COR-L47 (cell line): ENCODE measurements at regions not wholly inside any gene's neighbourhood (a gene's known extent, or its start where the extent isn't known, plus 50 kb on each side); places are given as distances from the start of the nearest gene placed in this dataset.
A peak's percentile ranks its signal among the peaks of the same experiment; 100 is the strongest.
"Not testable (repeated sequence)": the region's sequence is repeated elsewhere in the genome, so short reads cannot be mapped to it uniquely, and the experiment has no call there.

ENCODE experiments used
- DNase-seq: peaks from one replicate; lab custom pipeline; 2025; lab: John Stamatoyannopoulos, UW

DNA sequence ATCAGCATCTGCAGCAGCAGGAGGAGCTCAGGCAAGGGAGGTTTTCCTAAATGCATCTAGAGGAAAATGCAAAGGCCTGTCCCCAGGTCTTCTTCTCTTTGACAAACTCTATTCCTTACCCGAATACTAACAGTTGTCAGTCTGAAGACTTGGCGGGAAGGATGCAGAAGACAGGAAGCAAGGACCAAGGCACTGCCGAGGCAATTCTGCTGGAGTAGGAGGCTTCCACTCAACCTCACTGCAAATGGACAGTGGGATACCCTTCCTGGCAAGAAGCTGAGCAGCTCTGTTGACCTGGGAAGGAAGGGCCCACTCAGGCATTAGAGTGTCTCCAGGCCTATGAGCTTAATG is 373.0 kb downstream of the CCSER2 start:
- no peak for DNase-seq

- DNase-seq = no peak
Observed at GRCh38 chr10:84704101-84704500, 375.7 kb downstream of the CCSER2 start.

DNA sequence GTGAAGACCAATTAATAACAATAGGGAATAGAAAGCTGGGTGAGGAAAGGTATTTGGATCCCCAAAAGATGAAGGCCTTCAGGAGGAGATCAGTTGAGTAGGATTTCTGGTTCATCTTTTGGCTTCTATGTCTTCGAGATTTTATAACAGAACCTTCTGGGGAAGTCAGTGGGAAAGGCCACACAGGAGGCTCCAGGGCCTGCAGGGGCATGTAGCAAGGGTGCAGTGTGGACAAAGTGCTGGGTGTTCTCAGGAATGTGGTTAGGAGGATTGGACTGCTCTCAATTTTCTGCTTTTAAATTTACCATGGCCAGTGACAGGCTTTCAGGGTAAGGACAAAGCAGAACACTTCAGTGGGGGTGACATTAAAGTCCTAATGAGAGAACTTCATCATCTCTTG is 378.0 kb downstream of the CCSER2 start:
- no peak for DNase-seq

GRCh38 chr10:84706875-84707274 is 378.5 kb downstream of the CCSER2 start:
- no peak for DNase-seq

GRCh38 chr10:84715911-84716310 is 387.5 kb downstream of the CCSER2 start:
- peak; percentile 12 for DNase-seq

- no peak for DNase-seq
Observed at GRCh38 chr10:84718877-84719616, 390.7 kb downstream of the CCSER2 start.

GRCh38 chr10:84719687-84720086 is 391.3 kb downstream of the CCSER2 start:
- no peak for DNase-seq

DNA sequence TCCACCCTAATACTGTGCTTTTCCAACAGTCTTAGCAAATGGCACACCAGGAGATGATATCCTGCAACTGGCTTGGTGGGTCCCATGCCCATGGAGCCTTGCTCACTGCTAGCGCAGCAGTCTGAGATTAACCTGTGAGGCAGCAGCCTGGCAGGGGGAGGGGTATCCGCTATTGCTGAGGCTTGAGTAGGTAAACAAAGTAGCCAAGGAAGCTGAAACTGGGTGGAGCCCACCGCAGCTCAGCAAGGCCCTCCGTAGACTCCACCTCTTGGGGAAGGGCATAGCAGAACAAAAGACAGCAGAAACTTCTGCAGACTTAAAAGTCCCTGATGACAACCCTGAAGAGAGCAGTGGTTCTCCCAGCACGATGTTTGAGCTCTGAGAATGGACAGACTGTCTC is 399.0 kb downstream of the CCSER2 start:
- DNase-seq = no peak

DNA sequence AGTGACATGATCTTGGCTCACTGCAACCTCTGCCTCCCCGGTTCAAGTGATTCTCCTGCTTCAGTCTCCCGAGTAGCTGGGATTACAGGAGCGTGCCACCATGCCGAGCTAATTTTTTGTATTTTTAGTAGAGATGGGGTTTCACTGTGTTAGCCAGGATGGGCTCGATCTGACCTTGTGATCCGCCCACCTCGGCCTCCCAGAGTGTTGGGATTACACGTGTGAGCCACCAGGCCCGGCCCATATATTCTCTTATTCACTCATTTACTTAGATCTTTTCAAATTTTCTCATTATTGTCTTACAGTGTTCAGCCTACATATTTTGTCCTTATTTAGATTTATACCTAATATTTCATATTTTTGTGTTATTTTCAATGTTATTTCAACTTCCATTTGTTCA is 410.7 kb downstream of the CCSER2 start:
- DNase-seq = not testable (repeated sequence)

- DNase-seq = no peak
Observed at GRCh38 chr10:84739641-84740040, 411.3 kb downstream of the CCSER2 start.

GRCh38 chr10:84743483-84743882 is 415.1 kb downstream of the CCSER2 start:
- DNase-seq = no peak

GRCh38 chr10:84755311-84755710 is 426.9 kb downstream of the CCSER2 start:
- no peak for DNase-seq

- DNase-seq = not testable (repeated sequence)
Observed at GRCh38 chr10:84756653-84757052, 428.3 kb downstream of the CCSER2 start.

- not testable (repeated sequence) for DNase-seq
Observed at GRCh38 chr10:84761994-84762614, 433.7 kb downstream of the CCSER2 start.

- DNase-seq = no peak
Observed at GRCh38 chr10:84762754-84763394, 434.5 kb downstream of the CCSER2 start.

GRCh38 chr10:84763965-84764364 is 435.6 kb downstream of the CCSER2 start:
- DNase-seq = no peak

DNA sequence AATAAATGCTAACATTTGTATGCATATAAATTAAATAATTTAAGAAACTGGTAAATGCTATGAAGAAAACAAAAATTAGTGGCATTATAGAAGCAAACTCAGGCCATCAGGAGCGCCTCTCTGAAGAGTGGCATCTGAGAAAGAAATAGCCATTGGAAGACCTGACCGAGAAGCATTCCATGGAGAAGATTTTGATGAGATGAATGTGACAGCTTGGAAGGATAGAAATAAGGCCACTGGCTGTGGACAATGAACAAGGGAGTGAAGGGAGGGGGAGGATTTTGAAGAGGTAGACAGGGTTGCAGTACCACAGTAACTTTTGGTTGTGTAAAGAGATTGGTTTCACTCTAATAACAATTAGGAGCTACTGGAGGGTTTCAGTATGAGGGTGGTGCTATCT is 436.7 kb downstream of the CCSER2 start:
- DNase-seq = no peak

- DNase-seq = no peak
Observed at GRCh38 chr10:84765656-84766055, 437.3 kb downstream of the CCSER2 start.

GRCh38 chr10:84766923-84767322 is 438.5 kb downstream of the CCSER2 start:
- no peak for DNase-seq

DNA sequence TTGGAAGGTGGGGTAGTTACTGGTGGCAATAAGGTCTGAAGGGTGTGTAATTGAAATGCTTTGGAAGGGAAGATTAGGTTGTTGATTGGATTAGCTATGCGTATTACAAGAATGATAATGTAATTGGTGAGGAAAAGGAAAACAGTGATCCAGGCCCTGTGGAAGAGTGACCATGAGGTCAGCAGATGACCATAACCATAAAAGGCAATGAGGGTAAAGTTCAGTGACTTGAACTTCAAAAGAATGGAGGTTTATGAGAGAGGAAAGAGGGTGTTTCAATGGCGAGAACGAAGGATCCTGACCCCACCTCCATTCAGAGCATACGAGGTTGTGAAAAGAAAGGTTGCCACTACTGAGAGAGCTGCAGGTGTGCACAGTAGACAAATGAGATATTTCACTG is 439.7 kb downstream of the CCSER2 start:
- DNase-seq = no peak

DNA sequence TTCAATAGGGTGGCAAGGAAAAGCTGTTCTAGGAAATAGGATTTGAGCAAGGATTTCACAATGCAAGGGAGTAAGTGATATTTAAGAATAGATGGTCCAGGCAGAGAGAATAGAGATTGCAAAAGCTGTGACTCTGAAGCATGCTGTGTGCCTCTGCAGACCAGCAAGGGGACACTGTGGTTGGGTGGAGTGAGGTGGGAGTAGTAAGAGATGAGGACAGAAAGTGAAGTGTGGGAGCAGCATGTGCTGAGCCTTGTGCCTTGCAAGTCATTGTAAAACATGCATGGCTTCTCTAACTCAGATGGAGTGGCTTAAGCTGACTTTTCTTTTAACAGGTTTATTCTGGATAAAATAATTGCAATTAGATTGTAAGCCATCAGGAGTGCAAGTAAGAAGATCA is 442.4 kb downstream of the CCSER2 start:
- DNase-seq = no peak

GRCh38 chr10:84783386-84783785 is 455.0 kb downstream of the CCSER2 start:
- DNase-seq = peak; percentile 29

DNA sequence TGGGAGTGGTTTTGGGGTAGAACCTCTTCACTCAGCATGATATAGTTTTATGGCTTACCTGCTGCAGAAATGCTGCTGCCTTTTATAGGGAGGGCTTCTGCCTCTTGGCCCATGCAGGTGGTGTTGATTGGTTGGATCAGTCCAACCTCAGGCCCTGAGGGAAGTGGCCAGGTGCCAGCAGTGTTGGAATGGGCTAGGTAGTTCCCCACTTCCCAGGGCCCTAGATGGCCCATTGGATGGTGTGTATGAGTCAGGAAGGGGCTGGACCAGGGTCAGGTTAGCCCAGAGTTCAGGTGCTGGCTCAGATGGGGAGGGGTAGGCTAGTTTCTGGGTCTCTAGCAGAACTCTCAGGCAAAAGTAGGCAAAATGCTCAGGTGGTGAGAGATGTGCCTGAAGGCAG is 455.5 kb downstream of the CCSER2 start:
- no peak for DNase-seq
